Neural progenitor cell (in vitro differentiated cells): ENCODE measurements at regions not wholly inside any gene's neighbourhood (a gene's known extent, or its start where the extent isn't known, plus 50 kb on each side); places are given as distances from the start of the nearest gene placed in this dataset.

Source experiments
- DNase-seq: peaks from one replicate; pipeline ENCODE4 v3.0.0-alpha.2; 2016; ENCODE audit warnings: low spot score
- H2AFZ ChIP-seq: fragments of 200-600 bp; sonication (generic); replicated peaks from 2 replicates; pipeline ENCODE4 v1.6.1; 2016; ENCODE audit warnings: antibody characterized with exemption
- H3F3A ChIP-seq: fragments of 200-600 bp; sonication (generic); 2 replicates; pipeline ENCODE4 v1.6.1; 2016; ENCODE audit warnings: antibody characterized with exemption, low read depth
- H3K27ac ChIP-seq: fragments of 200-600 bp; sonication (generic); 2 replicates; pipeline ENCODE4 v1.5.1; 2016; ENCODE audit warnings: mild to moderate bottlenecking
- H3K27me3 ChIP-seq: fragments of 200-600 bp; sonication (generic); 2 replicates; pipeline ENCODE4 v1.6.1; 2016; ENCODE audit warnings: mild to moderate bottlenecking, moderate library complexity
- H3K36me3 ChIP-seq: fragments of 200-600 bp; sonication (generic); 2 replicates; pipeline ENCODE4 v1.5.1; 2016
- H3K4me1 ChIP-seq: fragments of 200-600 bp; sonication (generic); 2 replicates; pipeline ENCODE4 v1.6.1; 2016; ENCODE audit warnings: mixed run types
- H3K4me2 ChIP-seq: fragments of 200-600 bp; sonication (generic); 2 replicates; pipeline ENCODE4 v1.6.1; 2016
- H3K4me3 ChIP-seq: fragments of 200-600 bp; sonication (generic); 2 replicates; pipeline ENCODE4 v1.5.1; 2016
- H3K79me2 ChIP-seq: fragments of 200-600 bp; sonication (generic); 2 replicates; pipeline ENCODE4 v1.6.1; 2016; ENCODE audit warnings: low read depth
- H3K9ac ChIP-seq: fragments of 200-600 bp; sonication (generic); 2 replicates; pipeline ENCODE4 v1.6.1; 2016
- H3K9me3 ChIP-seq: fragments of 200-600 bp; sonication (generic); 2 replicates; pipeline ENCODE4 v1.5.1; 2016; ENCODE audit warnings: low read depth
- H4K20me1 ChIP-seq: fragments of 200-600 bp; sonication (generic); 2 replicates; pipeline ENCODE4 v1.6.1; 2016; ENCODE audit warnings: low read depth
- H3K27ac Mint-ChIP-seq: 3 replicates; pipeline ENCODE4 v1.8.0; 2021; ENCODE audit warnings: mixed read lengths
- H3K27me3 Mint-ChIP-seq: 2 replicates; pipeline ENCODE4 v1.8.0; 2022; ENCODE audit warnings: low read depth, mild to moderate bottlenecking, inconsistent platforms, moderate library complexity, mixed read lengths; ENCODE audit not compliant: insufficient read depth
- H3K36me3 Mint-ChIP-seq: 3 replicates; pipeline ENCODE4 v1.8.0; 2021; ENCODE audit warnings: mixed read lengths
- H3K4me1 Mint-ChIP-seq: 3 replicates; pipeline ENCODE4 v1.8.0; 2021; ENCODE audit warnings: mixed read lengths
- H3K4me3 Mint-ChIP-seq: 3 replicates; pipeline ENCODE4 v1.8.0; 2021; ENCODE audit warnings: mild to moderate bottlenecking, moderate library complexity, mixed read lengths
- H3K9me3 Mint-ChIP-seq: 3 replicates; pipeline ENCODE4 v1.8.0; 2020; ENCODE audit warnings: mixed read lengths
- EZH2 ChIP-seq: fragments of 200-600 bp; sonication (generic); IDR thresholded peaks from 2 replicates; pipeline ENCODE4 v1.6.1; 2017; ENCODE audit warnings: antibody characterized with exemption, mild to moderate bottlenecking, moderate library complexity
- EZH2phosphoT487 ChIP-seq: fragments of 200-600 bp; sonication (generic); IDR thresholded peaks from 2 replicates; pipeline ENCODE4 v1.6.1; 2017; ENCODE audit warnings: antibody characterized with exemption
- TF ChIP-seq, protein P1 (sequence below): fragments of 200-600 bp; sonication (generic); IDR thresholded peaks from 2 replicates; pipeline ENCODE4 v1.5.1; 2017; ENCODE audit warnings: antibody characterized with exemption, mild to moderate bottlenecking

DNA sequence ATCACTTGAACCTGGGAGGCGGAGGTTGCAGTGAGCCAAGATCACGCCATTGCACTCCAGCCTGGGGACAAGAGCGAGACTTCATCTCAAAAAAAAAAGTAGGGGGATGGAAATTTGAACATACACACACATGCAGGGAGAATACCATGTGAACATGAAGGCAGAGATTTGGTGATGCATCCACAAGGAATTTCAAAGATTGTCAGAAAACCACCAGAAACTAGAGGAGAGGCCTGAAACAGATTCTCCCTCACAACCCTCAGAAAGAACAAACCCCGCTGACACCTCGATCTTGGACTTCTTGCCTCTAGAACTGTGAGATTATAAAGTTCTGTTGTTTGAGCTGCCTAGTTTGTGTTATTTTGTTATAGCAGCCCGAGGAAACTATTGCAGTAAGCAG is 125.5 kb downstream of the GPX5 start:
- Mint-ChIP-seq H3K4me1 (peaks cover 12% of the 10 kb centered on the region), H3K27ac (no peak overlapping the region), H3K4me3 (no peak overlapping the region), H3K9me3 (peaks cover 5% of the 10 kb centered on the region), H3K36me3 (no peaks in the 10 kb centered on the region), H3K27me3 (peaks cover 8% of the 10 kb centered on the region)
- no peaks in the 10 kb centered on the region for H3K79me2 ChIP-seq
- TF ChIP-seq EZH2phosphoT487 (no peak), EZH2 (no peak)
- TF ChIP-seq, protein P1, sequence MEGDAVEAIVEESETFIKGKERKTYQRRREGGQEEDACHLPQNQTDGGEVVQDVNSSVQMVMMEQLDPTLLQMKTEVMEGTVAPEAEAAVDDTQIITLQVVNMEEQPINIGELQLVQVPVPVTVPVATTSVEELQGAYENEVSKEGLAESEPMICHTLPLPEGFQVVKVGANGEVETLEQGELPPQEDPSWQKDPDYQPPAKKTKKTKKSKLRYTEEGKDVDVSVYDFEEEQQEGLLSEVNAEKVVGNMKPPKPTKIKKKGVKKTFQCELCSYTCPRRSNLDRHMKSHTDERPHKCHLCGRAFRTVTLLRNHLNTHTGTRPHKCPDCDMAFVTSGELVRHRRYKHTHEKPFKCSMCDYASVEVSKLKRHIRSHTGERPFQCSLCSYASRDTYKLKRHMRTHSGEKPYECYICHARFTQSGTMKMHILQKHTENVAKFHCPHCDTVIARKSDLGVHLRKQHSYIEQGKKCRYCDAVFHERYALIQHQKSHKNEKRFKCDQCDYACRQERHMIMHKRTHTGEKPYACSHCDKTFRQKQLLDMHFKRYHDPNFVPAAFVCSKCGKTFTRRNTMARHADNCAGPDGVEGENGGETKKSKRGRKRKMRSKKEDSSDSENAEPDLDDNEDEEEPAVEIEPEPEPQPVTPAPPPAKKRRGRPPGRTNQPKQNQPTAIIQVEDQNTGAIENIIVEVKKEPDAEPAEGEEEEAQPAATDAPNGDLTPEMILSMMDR, result no peak
- no peaks in the 10 kb centered on the region for H3K36me3 ChIP-seq
- H3K27ac ChIP-seq, result no peak overlapping the region
- no peak for DNase-seq
- H3F3A ChIP-seq, result peaks cover 18% of the 10 kb centered on the region
- H3K4me3 ChIP-seq, result no peak overlapping the region
- no peak overlapping the region for H3K9ac ChIP-seq
- no peaks in the 10 kb centered on the region for H3K4me1 ChIP-seq
- H3K4me2 ChIP-seq, result no peak overlapping the region
- H3K27me3 ChIP-seq, result peaks cover 11% of the 10 kb centered on the region
- H4K20me1 ChIP-seq, result no peaks in the 10 kb centered on the region
- H3K9me3 ChIP-seq, result no peaks in the 10 kb centered on the region
- H2AFZ ChIP-seq, result no peak overlapping the region

DNA sequence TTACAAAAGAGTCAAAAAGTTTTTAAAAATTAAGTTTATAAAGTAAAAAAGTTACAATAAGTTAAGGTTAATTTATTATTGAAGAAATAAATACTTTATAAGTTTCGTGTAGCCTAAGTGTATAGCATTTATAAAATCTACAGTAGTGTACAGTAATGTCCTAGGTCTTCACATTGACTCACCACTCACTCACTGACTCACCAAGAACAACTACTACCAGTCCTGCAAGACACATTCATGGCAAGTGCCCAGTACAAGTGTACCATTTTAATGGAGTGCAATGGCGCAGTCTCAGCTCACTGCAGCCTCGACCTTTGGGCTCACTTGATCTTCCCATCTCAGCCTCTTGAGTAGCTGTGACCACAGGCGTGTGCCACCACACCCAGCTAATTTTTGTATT is 128.2 kb downstream of the GPX5 start:
- H4K20me1 ChIP-seq, result no peaks in the 10 kb centered on the region
- H3K9me3 Mint-ChIP-seq, result peaks cover 7% of the 10 kb centered on the region
- H3K27me3 Mint-ChIP-seq, result peaks cover 18% of the 10 kb centered on the region
- H3K9ac ChIP-seq, result no peak overlapping the region
- H3K27ac ChIP-seq, result no peak overlapping the region
- H3K4me1 ChIP-seq, result no peaks in the 10 kb centered on the region
- H3K4me3 ChIP-seq, result no peak overlapping the region
- no peak overlapping the region for H3K27ac Mint-ChIP-seq
- peaks cover 22% of the 10 kb centered on the region for H3K27me3 ChIP-seq
- H3K36me3 Mint-ChIP-seq, result peaks cover 6% of the 10 kb centered on the region
- no peaks in the 10 kb centered on the region for H3K36me3 ChIP-seq
- H3F3A ChIP-seq, result peaks cover 15% of the 10 kb centered on the region
- no peaks in the 10 kb centered on the region for H3K9me3 ChIP-seq
- TF ChIP-seq, protein P1, result no peak
- TF ChIP-seq EZH2phosphoT487 (no peak), EZH2 (no peak)
- H3K4me2 ChIP-seq, result no peak overlapping the region
- no peak overlapping the region for H2AFZ ChIP-seq
- no peak overlapping the region for H3K4me3 Mint-ChIP-seq
- peaks cover 24% of the 10 kb centered on the region for H3K4me1 Mint-ChIP-seq
- DNase-seq, result no peak
- no peaks in the 10 kb centered on the region for H3K79me2 ChIP-seq

DNA sequence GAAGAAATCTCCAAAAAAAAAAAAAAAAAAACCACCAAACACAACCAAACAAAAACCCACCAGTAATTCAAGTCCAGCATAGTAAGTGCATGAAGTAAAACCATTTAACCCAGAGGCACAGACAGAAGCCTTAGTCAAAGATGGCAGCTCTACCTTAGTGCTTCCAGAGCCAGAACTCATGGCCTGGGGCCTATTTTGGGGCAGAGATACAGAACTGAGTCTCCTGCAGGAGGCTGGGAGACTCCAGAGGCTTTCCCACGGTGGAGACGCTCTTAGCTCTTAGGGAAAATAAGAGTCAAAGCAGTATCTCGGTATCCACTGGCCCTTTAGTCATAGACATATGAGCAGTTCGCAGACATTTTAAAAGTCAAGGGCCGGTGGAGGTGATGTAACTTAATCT is 129.5 kb downstream of the GPX5 start:
- Histone ChIP-seq H3K4me1 (no peaks in the 10 kb centered on the region), H3K36me3 (no peaks in the 10 kb centered on the region), H3K27ac (no peak overlapping the region), H4K20me1 (no peaks in the 10 kb centered on the region), H3K9me3 (no peaks in the 10 kb centered on the region), H3K27me3 (peaks cover 22% of the 10 kb centered on the region), H2AFZ (no peak overlapping the region), H3K9ac (no peak overlapping the region), H3K79me2 (no peaks in the 10 kb centered on the region), H3K4me3 (no peak overlapping the region), H3F3A (peaks cover 12% of the 10 kb centered on the region), H3K4me2 (no peak overlapping the region)
- H3K27ac Mint-ChIP-seq, result no peak overlapping the region
- no peak for DNase-seq
- H3K4me3 Mint-ChIP-seq, result no peak overlapping the region
- TF ChIP-seq, protein P1, result no peak
- TF ChIP-seq EZH2, result no peak
- peaks cover 23% of the 10 kb centered on the region for H3K4me1 Mint-ChIP-seq
- peaks cover 7% of the 10 kb centered on the region for H3K9me3 Mint-ChIP-seq
- H3K36me3 Mint-ChIP-seq, result peaks cover 6% of the 10 kb centered on the region
- peaks cover 23% of the 10 kb centered on the region for H3K27me3 Mint-ChIP-seq
